HL-60/S4 (cell line): ENCODE measurements at regions not wholly inside any gene's neighbourhood (a gene's known extent, or its start where the extent isn't known, plus 50 kb on each side); places are given as distances from the start of the nearest gene placed in this dataset.
"Not testable (repeated sequence)": the region's sequence is repeated elsewhere in the genome, so short reads cannot be mapped to it uniquely, and the experiment has no call there.

Experiments used
- in situ Hi-C: fragments of 300-500 bp; cut with MboI; formaldehyde crosslinking; loops from 2 replicates; pipeline ENCODE4 v1.14.3; 2022; ENCODE audit warnings: low sequenced_read_pairs

DNA sequence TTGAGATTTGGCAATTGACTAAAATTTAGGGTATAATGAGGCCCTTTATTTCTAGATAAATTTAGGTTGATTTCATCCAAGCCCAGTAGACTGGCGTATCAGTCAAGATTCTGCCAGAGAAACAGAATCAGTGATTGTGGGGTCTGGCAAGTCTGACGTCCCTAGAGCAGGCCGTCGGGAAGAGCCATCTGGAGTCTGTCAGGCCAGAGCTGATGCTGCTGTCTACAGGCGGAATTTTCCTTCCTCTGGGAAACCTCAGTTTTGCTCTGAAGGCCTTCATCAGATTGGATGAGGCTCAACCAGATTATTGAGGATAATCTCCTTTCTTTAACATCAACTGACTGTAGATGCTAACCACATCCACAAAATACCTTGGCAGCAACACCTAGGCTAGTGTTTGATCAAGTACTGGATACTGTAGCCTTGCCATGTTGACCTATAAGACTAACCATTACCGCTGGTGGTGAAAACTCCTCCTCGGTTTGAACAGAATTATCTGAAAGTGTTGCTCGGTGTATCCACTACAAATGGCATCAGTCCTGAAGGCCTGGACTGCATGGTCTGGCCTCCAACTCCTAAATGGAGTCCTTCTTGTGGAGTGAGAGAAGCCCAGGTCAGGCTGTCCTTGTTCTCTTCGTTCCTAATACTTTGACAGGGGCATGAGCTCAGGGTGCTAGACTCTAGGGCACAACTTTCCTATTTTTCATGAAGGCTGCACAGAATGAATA, 83.2 kb upstream of the ANKH start:
- in situ Hi-C loops: no loop called here

GRCh38 chr5:14954216-14954615, 82.6 kb upstream of the ANKH start:
- in situ Hi-C loops: no loop called here

DNA sequence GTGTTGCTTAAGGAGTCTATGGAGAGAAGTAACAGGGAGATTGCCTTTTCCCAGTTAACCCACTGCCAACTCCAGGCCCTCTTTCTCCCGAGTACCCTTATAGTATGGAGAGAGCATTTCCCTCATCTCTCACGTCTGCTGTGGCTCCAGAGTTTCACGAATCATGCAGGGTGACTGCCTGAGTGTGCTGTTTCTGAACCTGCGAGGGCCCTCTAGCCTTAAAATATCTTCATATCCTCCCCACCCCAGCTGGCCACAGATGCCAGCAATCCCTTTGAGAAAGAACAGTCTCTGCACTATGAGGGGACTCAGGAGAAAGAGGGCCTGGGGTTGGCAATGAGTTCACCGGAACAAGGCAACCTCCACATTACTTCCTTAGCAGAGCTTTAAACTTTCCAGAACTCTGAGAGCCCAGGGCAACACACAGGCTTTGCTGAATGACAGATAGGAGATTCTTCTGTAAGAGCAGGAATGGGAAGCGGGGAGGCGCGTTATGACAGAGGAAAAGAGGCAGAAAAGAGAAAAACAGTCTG, 81.6 kb upstream of the ANKH start:
- in situ Hi-C loops: no loop called here

- in situ Hi-C loops: no loop called here
These were observed 76.8 kb upstream of the ANKH start for GRCh38 chr5:14948383-14948782.

- in situ Hi-C loops: no loop called here
These were observed 75.4 kb upstream of the ANKH start for GRCh38 chr5:14946815-14947620.

DNA sequence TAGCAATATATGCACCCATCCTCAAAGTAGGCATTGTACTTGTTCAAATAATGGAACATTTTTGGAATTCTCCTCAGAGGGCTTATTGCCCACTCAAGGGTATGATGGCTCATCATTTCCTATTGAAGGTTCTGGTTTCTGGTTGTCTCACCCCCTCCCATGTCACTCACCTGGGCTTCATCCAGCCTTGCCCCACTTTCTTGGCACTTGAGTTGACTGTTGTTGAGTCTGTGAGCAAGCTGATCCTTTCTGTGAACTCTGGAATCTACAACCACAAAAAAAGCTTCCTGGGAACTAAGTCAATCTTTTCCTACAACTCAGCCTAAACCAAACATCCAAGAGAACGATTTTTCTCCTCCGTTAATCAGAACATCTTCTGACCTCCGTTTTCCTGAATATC, 73.9 kb upstream of the ANKH start:
- in situ Hi-C loops: no loop called here

- in situ Hi-C loops: no loop called here
These were observed 73.4 kb upstream of the ANKH start for GRCh38 chr5:14944996-14945395.

GRCh38 chr5:14944350-14944739, 72.8 kb upstream of the ANKH start:
- in situ Hi-C loops: no loop called here

DNA sequence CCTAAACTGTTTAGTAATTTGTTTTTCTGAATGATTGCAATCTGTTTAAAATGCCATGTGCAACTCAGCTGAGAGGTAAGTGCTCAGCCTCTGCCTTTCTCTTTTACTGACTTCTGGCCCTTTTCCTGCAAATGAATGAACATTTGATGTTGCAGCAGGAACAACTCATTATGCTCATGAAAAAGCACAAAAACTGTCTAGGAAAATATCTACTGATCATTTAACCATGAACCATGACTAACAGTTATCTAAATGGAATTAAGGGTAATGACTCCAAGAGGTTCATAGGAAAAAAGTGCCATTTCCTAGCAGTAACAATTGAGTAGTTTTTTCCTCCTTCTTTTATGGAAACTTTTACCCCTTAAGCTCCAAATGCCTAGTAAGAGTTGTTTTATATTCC, 70.6 kb upstream of the ANKH start:
- in situ Hi-C loops: no loop called here

GRCh38 chr5:14937254-14937653, 65.7 kb upstream of the ANKH start:
- in situ Hi-C loops: no loop called here

- in situ Hi-C loops: no loop called here
These were observed 65.0 kb upstream of the ANKH start for GRCh38 chr5:14936588-14936987.

- in situ Hi-C loops: no loop called here
These were observed 63.8 kb upstream of the ANKH start for GRCh38 chr5:14935341-14935740.

- in situ Hi-C loops: no loop called here
These were observed 61.4 kb upstream of the ANKH start for GRCh38 chr5:14932902-14933469.

DNA sequence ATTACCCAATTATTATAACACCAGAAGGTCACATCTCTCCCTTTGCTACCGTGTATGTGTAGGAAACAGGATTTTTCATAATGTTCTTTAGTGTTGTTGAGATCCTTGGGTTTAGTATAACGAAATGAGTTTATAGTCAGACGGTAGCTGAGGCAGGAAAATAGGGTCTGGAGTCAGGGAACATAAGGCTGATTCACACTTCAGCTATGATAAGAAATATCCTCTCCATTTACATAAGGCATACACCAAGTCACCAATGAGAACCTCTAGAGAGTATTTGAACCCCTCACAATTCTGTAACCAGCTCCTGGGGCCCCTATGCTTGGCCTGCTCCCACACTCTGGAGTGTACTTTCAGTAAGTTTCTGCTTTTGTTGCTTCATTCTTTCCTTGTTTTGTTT, 58.9 kb upstream of the ANKH start:
- in situ Hi-C loops: no loop called here

DNA sequence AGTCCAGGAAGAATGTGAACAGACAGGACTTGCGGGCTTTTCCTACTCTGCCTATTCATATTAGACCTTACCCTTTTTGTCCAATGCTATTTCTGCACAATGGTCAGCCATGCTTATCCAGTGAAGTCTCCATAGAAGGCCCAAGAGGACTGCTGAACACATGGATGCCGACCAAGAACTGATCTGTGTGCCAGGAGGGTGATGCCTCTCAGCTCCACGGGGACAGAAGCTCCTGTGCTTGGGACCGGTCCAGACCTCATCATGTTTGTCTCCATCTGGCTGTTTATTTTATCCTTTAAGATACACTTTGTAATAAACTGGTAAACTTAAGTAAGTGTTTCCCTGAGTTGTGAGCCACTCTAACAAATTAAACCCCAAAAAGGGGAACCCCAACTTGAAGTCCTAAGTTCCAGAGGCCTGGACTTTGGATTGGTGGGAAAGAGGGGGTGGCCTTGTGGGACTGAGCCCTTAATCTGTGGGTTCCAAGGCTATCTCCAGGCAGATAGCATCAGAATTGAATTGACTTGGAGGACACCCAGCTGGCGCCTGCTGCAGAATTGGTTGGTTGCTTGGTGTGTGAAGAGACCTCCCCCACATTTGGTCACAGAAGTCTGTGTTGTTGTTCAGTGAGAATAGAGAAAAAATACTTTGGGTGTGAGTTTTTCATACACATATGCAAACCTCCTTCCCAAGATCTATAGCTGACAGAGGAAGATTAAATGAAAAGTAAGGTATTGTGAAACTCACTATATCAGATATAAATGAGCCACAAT, 57.9 kb upstream of the ANKH start:
- in situ Hi-C loops: no loop called here

GRCh38 chr5:14928661-14929060, 57.1 kb upstream of the ANKH start:
- in situ Hi-C loops: no loop called here

- in situ Hi-C loops: no loop called here
These were observed 53.7 kb upstream of the ANKH start for GRCh38 chr5:14925326-14925725.

DNA sequence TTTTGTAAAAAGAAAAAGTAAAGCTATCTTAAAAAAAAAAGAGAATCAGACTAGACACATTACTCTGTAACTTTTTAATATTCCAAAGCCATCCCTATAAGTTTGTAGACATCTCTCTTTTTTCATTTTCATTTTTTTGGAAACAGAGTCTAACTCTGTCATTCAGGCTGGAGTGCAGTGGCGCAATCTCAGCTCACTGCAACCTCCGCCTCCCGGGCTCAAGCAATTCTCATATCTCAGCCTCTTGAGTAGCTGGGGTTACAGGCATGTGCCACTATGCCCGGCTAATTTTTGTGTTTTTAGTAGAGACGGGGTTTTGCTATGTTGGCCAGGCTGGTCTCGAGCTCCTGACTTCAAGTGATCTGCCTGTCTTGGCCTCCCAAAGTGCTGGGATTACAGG, 51.4 kb upstream of the ANKH start:
- in situ Hi-C loops: not testable (repeated sequence)

GRCh38 chr5:14922456-14922855, 50.9 kb upstream of the ANKH start:
- in situ Hi-C loops: no loop called here
